ENCODE measurements at regions not wholly inside any gene's neighbourhood (a gene's known extent, or its start where the extent isn't known, plus 50 kb on each side); places are given as distances from the start of the nearest gene placed in this dataset.
"Not testable (repeated sequence)": the region's sequence is repeated elsewhere in the genome, so short reads cannot be mapped to it uniquely, and the experiment has no call there.

DNA sequence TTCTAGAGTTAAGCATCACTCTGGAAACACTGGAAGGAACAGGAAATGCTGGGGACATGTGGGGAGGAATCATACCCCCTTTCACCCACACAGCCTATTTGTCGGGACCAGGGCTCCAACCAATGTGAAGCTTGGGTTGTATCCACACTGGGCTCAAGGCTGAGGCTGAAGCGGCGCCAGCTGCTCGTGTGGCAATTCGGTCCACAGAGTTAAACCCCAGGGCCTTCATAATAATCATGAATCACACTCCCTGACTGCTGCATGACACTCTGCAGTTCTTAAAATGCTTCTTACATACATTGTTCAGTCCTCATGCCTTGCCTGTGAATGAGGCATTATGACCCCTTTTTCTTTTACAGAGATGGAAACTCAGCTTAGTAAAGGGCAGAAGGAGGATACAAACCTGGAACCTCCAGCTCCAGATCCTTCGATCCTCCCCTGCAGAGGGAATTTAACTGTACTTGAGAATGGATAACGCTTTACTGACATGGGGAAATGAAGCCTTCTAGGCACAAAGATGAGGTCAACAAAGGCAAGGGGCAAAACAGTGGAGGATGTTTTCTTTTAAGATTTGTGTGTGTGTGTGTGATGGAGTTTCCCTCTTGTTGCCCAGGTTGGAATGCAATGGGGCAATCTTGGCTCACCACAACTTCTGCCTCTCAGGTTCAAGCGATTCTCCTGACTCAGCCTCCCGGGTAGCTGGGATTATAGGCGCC is 72.7 kb downstream of the SOX9 start (continued):
- TF ChIP-seq, protein P1, sequence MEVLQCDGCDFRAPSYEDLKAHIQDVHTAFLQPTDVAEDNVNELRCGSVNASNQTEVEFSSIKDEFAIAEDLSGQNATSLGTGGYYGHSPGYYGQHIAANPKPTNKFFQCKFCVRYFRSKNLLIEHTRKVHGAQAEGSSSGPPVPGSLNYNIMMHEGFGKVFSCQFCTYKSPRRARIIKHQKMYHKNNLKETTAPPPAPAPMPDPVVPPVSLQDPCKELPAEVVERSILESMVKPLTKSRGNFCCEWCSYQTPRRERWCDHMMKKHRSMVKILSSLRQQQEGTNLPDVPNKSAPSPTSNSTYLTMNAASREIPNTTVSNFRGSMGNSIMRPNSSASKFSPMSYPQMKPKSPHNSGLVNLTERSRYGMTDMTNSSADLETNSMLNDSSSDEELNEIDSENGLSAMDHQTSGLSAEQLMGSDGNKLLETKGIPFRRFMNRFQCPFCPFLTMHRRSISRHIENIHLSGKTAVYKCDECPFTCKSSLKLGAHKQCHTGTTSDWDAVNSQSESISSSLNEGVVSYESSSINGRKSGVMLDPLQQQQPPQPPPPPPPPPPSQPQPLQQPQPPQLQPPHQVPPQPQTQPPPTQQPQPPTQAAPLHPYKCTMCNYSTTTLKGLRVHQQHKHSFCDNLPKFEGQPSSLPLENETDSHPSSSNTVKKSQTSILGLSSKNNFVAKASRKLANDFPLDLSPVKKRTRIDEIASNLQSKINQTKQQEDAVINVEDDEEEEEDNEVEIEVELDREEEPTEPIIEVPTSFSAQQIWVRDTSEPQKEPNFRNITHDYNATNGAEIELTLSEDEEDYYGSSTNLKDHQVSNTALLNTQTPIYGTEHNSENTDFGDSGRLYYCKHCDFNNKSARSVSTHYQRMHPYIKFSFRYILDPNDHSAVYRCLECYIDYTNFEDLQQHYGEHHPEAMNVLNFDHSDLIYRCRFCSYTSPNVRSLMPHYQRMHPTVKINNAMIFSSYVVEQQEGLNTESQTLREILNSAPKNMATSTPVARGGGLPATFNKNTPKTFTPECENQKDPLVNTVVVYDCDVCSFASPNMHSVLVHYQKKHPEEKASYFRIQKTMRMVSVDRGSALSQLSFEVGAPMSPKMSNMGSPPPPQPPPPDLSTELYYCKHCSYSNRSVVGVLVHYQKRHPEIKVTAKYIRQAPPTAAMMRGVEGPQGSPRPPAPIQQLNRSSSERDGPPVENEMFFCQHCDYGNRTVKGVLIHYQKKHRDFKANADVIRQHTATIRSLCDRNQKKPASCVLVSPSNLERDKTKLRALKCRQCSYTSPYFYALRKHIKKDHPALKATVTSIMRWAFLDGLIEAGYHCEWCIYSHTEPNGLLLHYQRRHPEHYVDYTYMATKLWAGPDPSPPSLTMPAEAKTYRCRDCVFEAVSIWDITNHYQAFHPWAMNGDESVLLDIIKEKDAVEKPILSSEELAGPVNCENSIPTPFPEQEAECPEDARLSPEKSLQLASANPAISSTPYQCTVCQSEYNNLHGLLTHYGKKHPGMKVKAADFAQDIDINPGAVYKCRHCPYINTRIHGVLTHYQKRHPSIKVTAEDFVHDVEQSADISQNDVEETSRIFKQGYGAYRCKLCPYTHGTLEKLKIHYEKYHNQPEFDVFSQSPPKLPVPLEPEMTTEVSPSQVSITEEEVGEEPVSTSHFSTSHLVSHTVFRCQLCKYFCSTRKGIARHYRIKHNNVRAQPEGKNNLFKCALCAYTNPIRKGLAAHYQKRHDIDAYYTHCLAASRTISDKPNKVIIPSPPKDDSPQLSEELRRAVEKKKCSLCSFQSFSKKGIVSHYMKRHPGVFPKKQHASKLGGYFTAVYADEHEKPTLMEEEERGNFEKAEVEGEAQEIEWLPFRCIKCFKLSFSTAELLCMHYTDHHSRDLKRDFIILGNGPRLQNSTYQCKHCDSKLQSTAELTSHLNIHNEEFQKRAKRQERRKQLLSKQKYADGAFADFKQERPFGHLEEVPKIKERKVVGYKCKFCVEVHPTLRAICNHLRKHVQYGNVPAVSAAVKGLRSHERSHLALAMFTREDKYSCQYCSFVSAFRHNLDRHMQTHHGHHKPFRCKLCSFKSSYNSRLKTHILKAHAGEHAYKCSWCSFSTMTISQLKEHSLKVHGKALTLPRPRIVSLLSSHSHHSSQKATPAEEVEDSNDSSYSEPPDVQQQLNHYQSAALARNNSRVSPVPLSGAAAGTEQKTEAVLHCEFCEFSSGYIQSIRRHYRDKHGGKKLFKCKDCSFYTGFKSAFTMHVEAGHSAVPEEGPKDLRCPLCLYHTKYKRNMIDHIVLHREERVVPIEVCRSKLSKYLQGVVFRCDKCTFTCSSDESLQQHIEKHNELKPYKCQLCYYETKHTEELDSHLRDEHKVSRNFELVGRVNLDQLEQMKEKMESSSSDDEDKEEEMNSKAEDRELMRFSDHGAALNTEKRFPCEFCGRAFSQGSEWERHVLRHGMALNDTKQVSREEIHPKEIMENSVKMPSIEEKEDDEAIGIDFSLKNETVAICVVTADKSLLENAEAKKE (CRISPR knock-in tag; IDR thresholded peaks at IDR 0.05), result no peak

GRCh38 chr17:72194107-72194440 is 73.3 kb downstream of the SOX9 start:
- not testable (repeated sequence) for H3K79me2 ChIP-seq (replicated peaks; ENCODE audit: insufficient read depth); H3K4me2 ChIP-seq; H4K20me1 ChIP-seq (replicated peaks; ENCODE audit: insufficient read depth); H3K36me3 Mint-ChIP-seq (ENCODE audit: low read depth); H3K9me3 Mint-ChIP-seq; H3K27me3 ChIP-seq (ENCODE audit: insufficient read depth); H3K36me3 ChIP-seq (ENCODE audit: insufficient read depth); H3K27ac ChIP-seq (ENCODE audit: low read depth); H3F3A ChIP-seq (replicated peaks; ENCODE audit: low read depth); H3K4me1 ChIP-seq (ENCODE audit: insufficient read depth); H3K9me2 ChIP-seq (ENCODE audit: insufficient read depth); ATAC-seq; H3K4me1 Mint-ChIP-seq; H3K27ac Mint-ChIP-seq; H2AFZ ChIP-seq; DNase-seq (ENCODE audit: low spot score); H3K4me3 Mint-ChIP-seq; H3K4me3 ChIP-seq
- peaks cover 10% of the 10 kb centered on the region for H3K27me3 Mint-ChIP-seq (ENCODE audit: insufficient read depth, low read depth, poor library complexity)

DNA sequence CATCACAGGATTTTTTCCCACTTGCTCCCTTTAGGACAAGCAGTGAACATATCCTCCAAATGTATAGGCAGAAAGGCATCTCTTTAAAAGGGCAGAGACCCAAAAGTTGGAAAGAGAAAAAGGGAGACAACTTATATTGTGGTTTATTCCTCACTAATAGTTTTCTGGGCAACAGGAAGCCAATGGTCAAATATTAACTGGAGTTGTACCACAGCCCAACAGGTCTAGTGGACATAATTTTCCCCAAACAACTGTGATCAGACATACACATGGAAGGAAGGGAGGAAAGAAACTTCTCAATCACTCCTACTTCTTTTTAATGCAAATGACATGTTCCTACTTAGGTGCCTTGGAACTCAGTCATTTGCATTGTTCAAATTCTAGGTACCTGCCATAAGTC is 78.4 kb downstream of the SOX9 start:
- H3K36me3 Mint-ChIP-seq (ENCODE audit: low read depth), result no peaks in the 10 kb centered on the region
- Histone ChIP-seq H3K27me3 (ENCODE audit: insufficient read depth) (no peaks in the 10 kb centered on the region), H3K9me2 (ENCODE audit: insufficient read depth) (no peaks in the 10 kb centered on the region), H3K4me2 (no peak overlapping the region), H3K4me1 (ENCODE audit: insufficient read depth) (no peaks in the 10 kb centered on the region), H3K27ac (ENCODE audit: low read depth) (no peak overlapping the region), H4K20me1 (replicated peaks; ENCODE audit: insufficient read depth) (no peaks in the 10 kb centered on the region), H3F3A (replicated peaks; ENCODE audit: low read depth) (no peaks in the 10 kb centered on the region), H3K4me3 (no peak overlapping the region), H3K79me2 (replicated peaks; ENCODE audit: insufficient read depth) (no peaks in the 10 kb centered on the region), H3K36me3 (ENCODE audit: insufficient read depth) (no peaks in the 10 kb centered on the region), H2AFZ (no peak overlapping the region)
- peaks cover 6% of the 10 kb centered on the region for H3K27me3 Mint-ChIP-seq (ENCODE audit: insufficient read depth, low read depth, poor library complexity)
- H3K4me1 Mint-ChIP-seq, result 0 out of 3 replicates have a peak, but pooled peaks cover 2% of the 10 kb centered on the region
- DNase-seq (ENCODE audit: low spot score), result no peak
- H3K4me3 Mint-ChIP-seq, result no peak overlapping the region
- TF ChIP-seq ETS1 (IDR thresholded peaks at IDR 0.05) (no peak), CREB1 (CRISPR knock-in tag; IDR thresholded peaks at IDR 0.05; ENCODE audit: low read depth) (no peak)
- 0 out of 3 replicates have a peak, but pooled peaks cover 6% of the 10 kb centered on the region for H3K9me3 Mint-ChIP-seq
- H3K27ac Mint-ChIP-seq, result no peak overlapping the region
- ATAC-seq, result no peak

All from GM23338 (cell line).